ENCODE measurements at regions not wholly inside any gene's neighbourhood (a gene's known extent, or its start where the extent isn't known, plus 50 kb on each side); places are given as distances from the start of the nearest gene placed in this dataset.

DNA sequence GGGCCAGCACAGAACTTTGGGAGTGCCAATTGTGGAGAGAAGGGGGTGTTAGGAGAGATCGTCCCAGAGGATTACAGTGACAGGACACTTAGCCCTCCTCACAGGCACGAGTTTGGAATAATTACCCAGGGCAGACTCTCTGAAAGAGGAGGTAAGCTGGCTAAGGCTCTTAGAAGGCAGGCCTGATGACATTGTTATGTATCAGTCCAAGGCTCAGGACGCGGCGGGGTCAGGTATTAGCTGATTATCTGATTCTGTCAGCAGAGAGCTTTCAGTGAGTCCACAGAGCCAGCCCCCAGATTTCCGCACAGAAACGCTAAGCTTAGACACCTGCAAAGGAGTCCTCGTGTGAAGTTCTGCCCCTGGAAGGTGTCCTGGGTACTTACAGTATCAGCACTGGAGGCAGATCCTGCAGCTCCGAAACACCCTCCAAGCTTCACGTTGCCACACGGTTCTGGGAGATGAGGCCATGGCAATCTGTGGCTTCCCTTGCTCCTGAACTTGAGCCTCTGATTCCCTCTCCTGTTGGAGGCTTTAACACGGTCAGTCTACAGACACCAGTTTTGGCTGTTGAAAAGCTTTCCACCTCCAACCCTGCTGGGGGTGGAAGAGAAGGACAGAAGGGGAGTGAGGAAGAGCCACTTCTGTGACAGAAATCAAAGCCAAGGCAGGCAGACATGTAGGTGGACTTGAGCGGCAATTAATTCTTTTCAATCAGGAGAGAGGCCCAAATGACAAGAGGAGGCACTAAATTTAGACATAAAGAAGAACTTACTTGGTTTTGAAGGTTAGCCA lies 123.6 kb upstream of the CADM1 start:
- TF ChIP-seq, protein P1, sequence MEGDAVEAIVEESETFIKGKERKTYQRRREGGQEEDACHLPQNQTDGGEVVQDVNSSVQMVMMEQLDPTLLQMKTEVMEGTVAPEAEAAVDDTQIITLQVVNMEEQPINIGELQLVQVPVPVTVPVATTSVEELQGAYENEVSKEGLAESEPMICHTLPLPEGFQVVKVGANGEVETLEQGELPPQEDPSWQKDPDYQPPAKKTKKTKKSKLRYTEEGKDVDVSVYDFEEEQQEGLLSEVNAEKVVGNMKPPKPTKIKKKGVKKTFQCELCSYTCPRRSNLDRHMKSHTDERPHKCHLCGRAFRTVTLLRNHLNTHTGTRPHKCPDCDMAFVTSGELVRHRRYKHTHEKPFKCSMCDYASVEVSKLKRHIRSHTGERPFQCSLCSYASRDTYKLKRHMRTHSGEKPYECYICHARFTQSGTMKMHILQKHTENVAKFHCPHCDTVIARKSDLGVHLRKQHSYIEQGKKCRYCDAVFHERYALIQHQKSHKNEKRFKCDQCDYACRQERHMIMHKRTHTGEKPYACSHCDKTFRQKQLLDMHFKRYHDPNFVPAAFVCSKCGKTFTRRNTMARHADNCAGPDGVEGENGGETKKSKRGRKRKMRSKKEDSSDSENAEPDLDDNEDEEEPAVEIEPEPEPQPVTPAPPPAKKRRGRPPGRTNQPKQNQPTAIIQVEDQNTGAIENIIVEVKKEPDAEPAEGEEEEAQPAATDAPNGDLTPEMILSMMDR (IDR thresholded peaks at IDR 0.05), result no peak
- TF ChIP-seq POLR2AphosphoS5 (IDR thresholded peaks at IDR 0.05) (no peak), POLR2A (IDR thresholded peaks at IDR 0.05) (no peak)

Measured in prostate gland (tissue), 2 donors.